Ovary (tissue), 7 donors: ENCODE measurements at regions not wholly inside any gene's neighbourhood (a gene's known extent, or its start where the extent isn't known, plus 50 kb on each side); places are given as distances from the start of the nearest gene placed in this dataset.
"Not testable (repeated sequence)": the region's sequence is repeated elsewhere in the genome, so short reads cannot be mapped to it uniquely, and the experiment has no call there.

Experiments
- DNase-seq, 5 donors: peaks; one replicate each; pipeline ENCODE4 v3.0.0-alpha.2; 2019 to 2020
- H3K27ac ChIP-seq, 2 donors: fragments of 200-600 bp; one replicate each; pipeline versions ENCODE4 v1.5.1 to v1.8.0; 2019 to 2022
- H3K27me3 ChIP-seq: fragments of 200-600 bp; one replicate; pipeline ENCODE4 v1.8.0; 2022
- H3K36me3 ChIP-seq: fragments of 200-600 bp; sonication (generic); one replicate; pipeline ENCODE4 v1.5.1; 2019
- H3K4me1 ChIP-seq: one replicate; pipeline ENCODE4 v1.8.1; 2013; ENCODE audit warnings: mild to moderate bottlenecking, moderate library complexity; ENCODE audit not compliant: insufficient read depth
- H3K4me3 ChIP-seq: fragments of 200-600 bp; sonication (generic); one replicate; pipeline ENCODE4 v1.5.1; 2017
- H3K9me3 ChIP-seq, 2 donors: fragments of 200-600 bp in 1 of 2; sonication (generic) in 1 of 2; one replicate each; pipeline versions ENCODE4 v1.5.1 to v1.8.1; 2013 to 2019; ENCODE audit warnings: mild to moderate bottlenecking in 1 of 2, moderate library complexity in 1 of 2
- CTCF ChIP-seq, 3 donors: fragments of 450-650 bp in 2 of 3; fragments of 200-600 bp in 1 of 3; IDR thresholded peaks; one replicate each; pipeline versions ENCODE4 v1.5.1 to v1.8.0; 2016 to 2022; ENCODE audit warnings: antibody characterized with exemption in 3 of 3, mild to moderate bottlenecking in 1 of 3
- EP300 ChIP-seq: sonication (generic); formaldehyde crosslinking; IDR thresholded peaks from one replicate; pipeline ENCODE4 v1.6.1; 2017; ENCODE audit warnings: antibody characterized with exemption
- POLR2A ChIP-seq: fragments of 450-650 bp; IDR thresholded peaks from one replicate; pipeline ENCODE4 v1.6.1; 2017; ENCODE audit warnings: antibody characterized with exemption, mild to moderate bottlenecking, moderate library complexity
- WGBS, 3 donors: extraction: QIAGEN DNeasy Blood & Tissue Kit in 1 of 3; methylation state at CpG; one replicate each; pipeline versions ENCODE4 v1.1.5 to v1.1.7; 2013 to 2017; 5-methylcytosine and 5-hydroxymethylcytosine counted together
- intact Hi-C, 4 donors: fragments of 100-400 bp; cut with DNase I; formaldehyde crosslinking; loops; one replicate each; pipeline versions ENCODE4 v1.11.0 to v1.15.1; 2022 to 2023
- donor health status: DM: no; HTN: no; CAD: no; lungs with moderate emphysema.
- donor health status: DM: no; HTN: no; CAD: no.
- donor health status: Bipolar disorder and iron deficiency.
- donor health status: DM: no; HTN: no; CAD: no.
- donor health status: DM: yes; HTN: yes; CAD: no.

- H3K4me1 ChIP-seq, H3K4me3 ChIP-seq, H3K36me3 ChIP-seq, DNase-seq, intact Hi-C loops, H3K27ac ChIP-seq, H3K27me3 ChIP-seq, H3K9me3 ChIP-seq: not testable (repeated sequence)
- 83 to 84% (median 84%) methylated on average over 5 of the region's 5 CpGs for WGBS, 3 donors
Measured at GRCh38 chr9:104195142-104195541, 101.0 kb downstream of the SMC2 start.

- intact Hi-C loops: no loop called here
- Histone ChIP-seq H3K27ac (no peak overlapping the region), H3K36me3 (no peaks in the 10 kb centered on the region), H3K4me3 (no peak overlapping the region), H3K4me1 (no peaks in the 10 kb centered on the region), H3K27me3 (no peaks in the 10 kb centered on the region), H3K9me3 (peaks cover 0 to 3% of the 10 kb centered on the region in 2 donors)
- no peak for TF ChIP-seq CTCF (IDR thresholded peaks at IDR 0.05)
- TF ChIP-seq POLR2A: no peak
- no peak for TF ChIP-seq EP300
- 90 to 94% (median 91%) methylated on average over 18 to 28 of the region's 28 CpGs for WGBS, 3 donors
- no peak for DNase-seq
Measured at GRCh38 chr9:104200456-104200994, 106.4 kb downstream of the SMC2 start.

- intact Hi-C loops: no loop called here
- Histone ChIP-seq H3K27ac (no peak overlapping the region), H3K27me3 (no peaks in the 10 kb centered on the region), H3K4me3 (no peak overlapping the region), H3K9me3 (no peaks in the 10 kb centered on the region), H3K36me3 (no peaks in the 10 kb centered on the region), H3K4me1 (no peaks in the 10 kb centered on the region)
- 71 to 83% (median 80%) methylated on average over 3 of the region's 3 CpGs for WGBS, 3 donors
- TF ChIP-seq EP300: no peak
- TF ChIP-seq CTCF (IDR thresholded peaks at IDR 0.05): no peak
- TF ChIP-seq POLR2A: no peak
- no peak for DNase-seq
Measured at GRCh38 chr9:104206766-104207165, 112.7 kb downstream of the SMC2 start.

- no peak for DNase-seq
- Histone ChIP-seq H3K4me3 (no peak overlapping the region), H3K27me3 (no peaks in the 10 kb centered on the region), H3K27ac (no peak overlapping the region), H3K9me3 (no peaks in the 10 kb centered on the region), H3K36me3 (no peaks in the 10 kb centered on the region), H3K4me1 (no peaks in the 10 kb centered on the region)
- TF ChIP-seq EP300 (no peak), POLR2A (no peak), CTCF (IDR thresholded peaks at IDR 0.05) (no peak)
- 66 to 75% (median 68%) methylated on average over 9 of the region's 9 CpGs for WGBS, 3 donors
- intact Hi-C loops: no loop called here
Measured at GRCh38 chr9:104209387-104209786, 115.3 kb downstream of the SMC2 start.

- no peaks in the 10 kb centered on the region for H3K36me3 ChIP-seq
- 24 to 49% (median 33%) methylated on average over 1 of the region's 1 CpG for WGBS, 3 donors
- no peak overlapping the region for H3K27ac ChIP-seq
- no peak for TF ChIP-seq CTCF (IDR thresholded peaks at IDR 0.05)
- TF ChIP-seq POLR2A: no peak
- no peak for TF ChIP-seq EP300
- no peaks in the 10 kb centered on the region for H3K27me3 ChIP-seq
- no peak for DNase-seq
- no peak overlapping the region for H3K4me3 ChIP-seq
- intact Hi-C loops: no loop called here
- H3K4me1 ChIP-seq: no peaks in the 10 kb centered on the region
- no peaks in the 10 kb centered on the region for H3K9me3 ChIP-seq
Measured at GRCh38 chr9:104227108-104227507, 133.0 kb downstream of the SMC2 start.
